NCI-H345 treated with DMSO at 0.1 percent for 48 hours (cell line): ENCODE measurements at regions not wholly inside any gene's neighbourhood (a gene's known extent, or its start where the extent isn't known, plus 50 kb on each side); places are given as distances from the start of the nearest gene placed in this dataset.

Experiments used
- DNase-seq: peaks from one replicate; lab custom pipeline; 2025; ENCODE audit not compliant: unreplicated experiment; lab: John Stamatoyannopoulos, UW

DNA sequence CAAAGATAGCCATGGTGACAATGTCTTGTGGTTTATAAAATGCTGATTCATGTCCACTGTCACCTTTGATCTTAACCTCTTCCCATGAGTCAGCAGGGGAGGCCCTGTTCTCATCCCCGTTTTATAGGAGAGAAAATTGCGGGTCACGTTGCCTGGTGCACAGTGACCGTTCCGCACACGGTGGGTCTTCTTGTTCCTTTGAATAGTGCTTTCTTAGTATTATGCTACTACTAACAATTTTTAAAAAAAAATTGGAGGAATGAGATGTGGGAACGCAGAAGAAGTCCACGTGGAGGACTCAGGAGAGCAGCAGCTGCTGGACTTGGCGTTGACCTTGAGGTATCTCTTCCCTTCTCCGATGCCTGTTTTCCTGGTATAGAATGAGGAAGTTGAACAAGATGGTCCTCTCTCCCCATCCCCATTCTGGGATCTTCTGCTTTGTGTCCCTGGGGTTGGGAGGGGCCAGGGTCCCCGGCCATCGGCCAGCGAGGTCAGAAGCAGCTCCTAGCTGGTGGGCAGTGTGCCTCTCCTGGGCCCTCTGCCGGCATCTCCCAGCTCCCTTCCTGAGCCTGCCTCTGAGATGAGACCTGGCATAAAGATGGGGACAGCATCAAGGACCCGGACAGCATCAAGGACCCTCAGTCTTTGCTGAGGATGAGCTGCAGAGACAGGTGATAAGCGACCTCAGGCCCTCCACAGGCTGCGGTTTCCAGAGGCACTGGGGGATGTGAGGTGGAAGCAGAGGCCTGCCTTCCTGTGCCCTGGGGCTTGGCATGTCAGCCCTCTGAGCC lies 143.9 kb downstream of the C9orf50 start:
- no peak for DNase-seq

DNA sequence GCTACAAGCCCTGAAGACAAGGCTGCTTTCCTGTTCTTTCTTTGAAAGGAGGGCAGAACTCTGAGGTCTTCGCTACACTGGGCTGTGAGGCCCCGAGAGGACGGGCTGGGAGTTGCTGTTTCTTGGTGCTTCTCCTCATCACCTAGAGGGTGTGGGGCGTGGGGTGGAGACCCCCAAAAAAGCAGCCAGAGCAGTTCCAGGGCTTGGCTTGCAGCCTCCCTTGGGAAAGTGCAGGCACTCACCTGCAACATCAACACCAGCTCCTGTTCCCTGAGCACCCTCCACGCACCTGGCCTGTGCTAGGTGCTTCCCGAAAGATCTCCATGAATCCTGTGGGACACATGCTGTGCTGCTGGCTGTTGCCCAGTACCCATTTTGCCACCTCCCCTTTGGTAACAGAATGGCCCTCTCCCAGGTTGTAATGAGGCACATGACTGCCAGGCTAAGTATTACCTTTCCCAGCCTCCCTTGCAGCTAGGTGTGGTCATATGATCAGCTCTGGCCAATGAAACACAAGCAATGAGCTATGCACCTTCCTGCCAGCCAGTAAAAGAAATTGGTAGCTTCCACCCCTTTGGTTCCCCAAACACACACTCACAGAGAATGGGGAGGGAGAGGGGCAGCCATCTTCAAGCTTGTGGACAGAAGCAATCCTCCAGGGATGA lies 146.0 kb downstream of the C9orf50 start:
- DNase-seq: no peak

DNA sequence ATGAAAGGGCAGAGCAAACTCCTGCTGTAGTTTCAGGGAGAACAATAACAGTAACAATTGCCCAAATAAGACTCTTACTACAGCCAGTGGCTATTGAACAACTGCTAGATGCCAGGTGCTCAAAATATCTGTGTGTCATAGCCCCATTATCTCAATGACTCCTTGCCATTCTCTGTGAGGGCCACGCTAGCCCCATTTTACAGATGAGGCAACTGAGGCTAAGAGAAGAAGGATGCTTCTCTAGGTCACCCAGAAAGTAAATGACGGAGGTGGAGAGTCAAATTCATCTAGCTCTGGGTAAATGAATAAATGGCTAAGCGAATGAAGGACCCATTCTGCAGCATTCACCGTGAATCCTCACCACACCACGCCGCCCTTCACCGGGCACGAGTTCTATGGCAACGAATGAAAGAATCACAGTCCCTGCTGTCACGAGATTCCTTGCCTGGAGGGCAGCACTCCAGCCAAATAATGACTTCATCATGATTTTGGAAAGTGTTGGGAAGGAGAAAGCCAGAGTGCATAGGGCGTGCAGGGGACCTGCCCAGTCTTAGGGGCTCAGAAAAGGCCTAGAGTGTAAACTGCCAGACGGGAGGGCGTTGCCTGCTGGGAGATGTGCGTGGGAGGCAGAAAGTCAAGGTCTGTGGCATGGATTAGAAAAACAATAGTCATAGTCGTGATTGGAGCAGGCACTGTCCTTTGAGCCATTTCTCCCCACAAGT lies 147.2 kb downstream of the C9orf50 start:
- no peak for DNase-seq

DNA sequence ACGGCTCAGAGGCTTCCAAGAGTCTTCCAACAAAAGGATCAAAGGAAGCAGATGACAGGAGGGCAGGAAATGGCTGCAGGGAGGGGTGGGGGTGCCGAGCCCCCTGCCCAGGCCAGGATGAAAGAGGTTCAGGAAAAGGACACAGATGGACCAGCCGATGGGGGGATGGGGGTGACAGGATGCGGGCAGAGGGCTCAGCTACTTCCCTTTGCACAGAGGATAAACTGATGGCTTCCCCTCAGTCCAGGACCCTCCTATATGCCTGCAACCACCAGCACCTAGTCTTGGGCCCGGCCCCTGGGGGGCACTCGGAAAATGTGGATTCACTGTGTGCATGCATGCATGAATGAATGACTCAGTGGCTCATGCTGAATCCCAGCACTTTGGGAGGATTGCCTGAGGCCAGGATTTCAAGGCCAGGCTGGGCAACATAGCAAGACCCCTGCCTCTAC lies 148.2 kb downstream of the C9orf50 start:
- DNase-seq: no peak

DNA sequence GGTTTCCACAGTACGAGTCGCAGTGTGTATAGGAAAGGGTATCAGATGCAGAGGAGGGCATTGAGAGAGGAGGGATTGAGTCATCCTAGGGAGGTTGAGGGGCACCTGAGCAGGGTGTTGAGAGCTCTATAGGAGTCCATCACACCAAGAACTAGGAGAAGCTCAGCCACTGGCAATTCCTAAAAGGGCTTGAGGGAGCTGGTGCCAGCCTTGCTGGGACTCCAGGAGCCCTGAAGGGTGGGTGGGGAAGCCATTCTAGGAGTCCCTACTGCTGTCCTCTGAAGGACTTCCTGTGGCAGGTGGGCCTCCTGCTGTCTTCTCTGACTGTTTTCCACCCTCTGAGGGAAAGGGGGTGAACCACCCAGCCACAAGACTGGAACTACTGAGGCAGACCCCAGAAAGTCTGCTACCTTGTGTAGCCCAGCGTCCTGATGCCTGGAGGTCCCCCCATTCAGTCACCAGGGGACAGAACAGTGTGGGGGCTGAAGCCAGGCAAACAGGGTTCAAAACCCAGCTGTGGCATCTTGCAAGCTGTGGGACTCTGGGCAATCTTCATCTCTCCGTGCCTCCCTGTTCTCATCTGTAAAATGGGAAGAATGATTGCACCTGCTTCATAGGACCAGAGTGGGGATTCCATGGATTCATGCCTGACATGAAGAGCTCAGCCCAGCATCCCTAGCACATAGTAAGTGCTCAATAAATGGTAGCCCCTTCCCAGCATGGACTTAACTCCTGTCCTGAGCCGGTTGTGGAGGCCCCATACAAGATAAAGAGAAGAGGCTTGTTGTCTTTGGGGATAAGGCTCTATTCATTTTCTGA lies 149.5 kb downstream of the C9orf50 start:
- DNase-seq: no peak

DNA sequence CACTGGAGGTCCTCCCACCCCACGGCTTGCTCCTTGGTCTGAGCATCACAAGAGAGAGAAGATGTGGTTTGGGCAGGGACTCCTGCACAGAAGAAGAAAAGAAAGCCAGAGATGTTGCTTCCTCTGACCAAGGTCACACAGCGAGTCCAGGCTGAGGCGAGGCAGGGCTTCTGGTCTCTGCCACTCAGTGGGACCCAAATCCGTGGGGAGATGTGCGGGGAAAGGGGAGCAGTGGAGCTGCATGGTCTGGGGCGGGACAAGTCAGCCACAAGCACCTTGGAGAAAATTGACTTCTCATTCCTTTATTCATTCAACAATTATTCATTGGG lies 150.9 kb downstream of the C9orf50 start:
- no peak for DNase-seq

DNA sequence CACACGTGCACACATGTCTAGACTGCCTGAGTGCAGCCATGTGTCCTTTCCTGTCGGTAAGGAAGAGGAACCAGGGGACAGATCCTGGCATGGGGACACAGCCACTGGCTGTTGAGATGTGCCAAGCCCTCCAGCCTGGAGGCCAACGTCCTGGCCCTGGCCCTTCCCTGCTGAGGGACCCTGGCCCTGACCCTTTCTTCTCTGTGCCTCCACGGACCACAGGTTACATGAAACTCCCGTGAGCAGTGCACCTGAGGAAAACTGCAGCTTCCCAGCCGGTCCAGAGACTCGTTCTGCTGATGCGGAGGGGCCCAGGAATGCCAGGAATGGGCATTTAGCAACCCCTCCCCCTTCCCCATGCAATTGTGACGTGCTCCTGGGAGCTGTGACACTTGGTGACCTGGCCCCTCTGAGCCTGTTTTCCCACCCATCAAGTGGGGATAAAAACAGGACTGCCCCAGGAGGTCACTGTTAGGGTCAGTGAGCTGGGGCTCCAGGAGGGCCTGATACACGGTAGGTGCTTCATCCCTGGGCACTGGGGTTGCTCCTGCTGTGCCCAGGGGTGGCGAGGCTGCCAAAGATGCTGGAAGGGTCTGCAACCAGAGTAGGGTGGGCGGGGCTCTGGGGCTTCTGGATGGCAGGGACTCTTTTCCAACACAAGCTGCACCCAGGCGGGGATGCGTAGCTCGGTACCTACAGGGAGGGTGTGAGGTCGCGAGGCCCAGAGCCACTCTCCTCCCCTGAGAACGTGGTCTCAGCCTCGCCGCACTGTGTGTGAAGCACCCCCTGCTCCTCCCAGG lies 151.5 kb downstream of the C9orf50 start:
- DNase-seq: no peak

DNA sequence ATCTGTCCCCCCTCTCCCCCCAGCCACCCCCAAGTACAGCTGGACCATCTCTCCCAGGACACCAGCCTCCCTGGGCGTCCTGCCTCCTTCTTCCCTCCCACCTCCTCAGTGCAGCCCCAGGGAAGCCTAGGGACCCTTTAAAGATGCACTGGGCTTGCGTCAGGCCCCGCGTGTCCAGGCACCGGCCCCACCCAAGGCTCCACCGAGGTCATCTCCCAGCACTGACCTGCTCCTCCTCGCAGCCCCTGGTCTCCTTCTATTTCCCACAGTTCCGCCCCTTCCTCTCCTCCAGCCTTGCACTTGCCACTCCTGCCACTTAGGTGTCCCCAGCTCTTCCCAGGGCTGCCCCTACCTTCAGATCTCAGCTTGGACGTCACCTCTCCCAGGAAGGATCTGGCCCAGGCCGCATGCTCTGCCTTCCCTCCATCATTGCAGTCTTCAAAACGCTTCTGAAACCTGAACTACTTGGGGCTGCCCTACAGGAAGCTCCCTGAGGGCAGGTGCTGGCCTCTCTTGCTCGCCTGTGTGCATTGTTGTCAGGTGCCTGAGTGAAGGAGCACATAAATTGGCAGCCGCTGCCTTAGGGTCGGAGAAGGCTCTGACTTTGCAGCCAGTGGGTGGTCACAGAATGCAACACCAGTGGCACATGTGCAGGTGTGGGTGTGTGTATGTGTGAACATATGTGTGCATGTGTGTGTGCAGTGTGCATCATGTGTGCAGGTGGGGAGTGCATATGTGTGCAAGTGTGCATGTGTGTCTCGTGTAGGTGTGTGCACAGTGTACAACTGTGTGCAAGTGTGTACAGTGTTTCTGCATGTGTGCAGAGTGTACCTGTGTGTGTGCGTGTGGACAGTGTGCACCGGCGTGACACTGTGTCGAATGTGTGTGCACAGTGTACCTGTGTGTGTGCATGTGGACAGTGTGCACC lies 152.9 kb downstream of the C9orf50 start:
- no peak for DNase-seq

DNA sequence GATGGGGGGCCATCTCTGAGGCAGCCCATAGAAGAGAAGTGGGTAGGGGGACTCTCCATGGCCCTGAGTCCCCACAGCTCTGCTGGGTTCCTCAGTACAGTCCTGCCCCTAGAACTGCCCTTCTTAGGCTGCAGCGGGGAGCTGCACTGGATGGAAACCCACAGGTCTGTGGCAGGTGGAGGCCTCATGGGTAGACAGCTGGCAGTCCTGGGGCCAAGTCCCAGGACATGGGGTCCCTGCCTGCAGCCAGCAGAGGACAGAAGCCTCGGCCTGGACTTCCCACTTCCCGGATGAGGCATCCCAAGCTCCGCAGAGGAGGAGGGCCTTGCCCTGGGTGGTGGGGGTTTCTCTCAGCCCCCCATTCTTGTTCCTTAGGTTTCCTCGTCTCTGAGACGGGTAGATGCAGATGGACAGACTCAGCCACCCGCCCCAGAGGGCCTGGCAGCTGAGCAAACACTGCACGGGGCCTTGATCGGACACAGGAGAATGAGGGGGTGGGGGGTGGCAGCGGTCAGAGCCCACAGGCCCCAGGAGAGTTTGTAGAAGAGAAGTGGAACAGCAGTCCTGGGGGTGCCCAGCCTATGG lies 153.8 kb downstream of the C9orf50 start:
- no peak for DNase-seq

DNA sequence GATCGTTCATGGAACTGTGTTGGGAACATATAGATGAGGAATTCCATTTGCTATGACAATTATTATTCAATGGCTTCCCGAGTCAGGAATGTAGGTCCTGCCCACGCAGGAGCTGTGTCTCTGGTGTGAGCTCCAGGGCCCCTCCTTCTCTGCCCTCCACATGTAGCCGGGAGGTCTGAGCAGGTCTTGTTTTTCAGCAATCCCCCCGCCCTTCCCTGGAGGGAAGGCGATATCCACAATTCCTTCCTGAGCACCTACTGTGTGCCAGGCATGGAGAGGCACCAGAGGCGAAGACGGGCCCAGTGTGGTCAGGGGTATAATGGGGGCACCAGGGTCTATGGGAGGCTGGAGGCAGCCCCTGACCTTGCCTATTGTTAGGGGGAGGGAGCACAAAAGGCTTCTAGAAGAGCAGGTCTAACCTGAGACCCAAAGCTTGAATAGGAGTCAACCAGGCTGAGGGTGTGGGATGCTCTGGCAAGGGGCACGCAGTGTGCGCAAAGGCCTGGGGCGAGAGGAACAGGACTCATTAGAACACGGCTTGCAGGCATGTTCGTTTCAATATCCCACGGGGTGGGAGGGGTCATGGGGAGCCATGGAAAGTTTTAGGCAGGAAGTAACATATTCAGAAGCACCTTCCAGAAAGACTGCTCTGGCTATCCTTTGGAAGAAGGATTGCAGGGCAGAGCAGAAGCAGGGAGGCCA lies 154.9 kb downstream of the C9orf50 start:
- DNase-seq: no peak

DNA sequence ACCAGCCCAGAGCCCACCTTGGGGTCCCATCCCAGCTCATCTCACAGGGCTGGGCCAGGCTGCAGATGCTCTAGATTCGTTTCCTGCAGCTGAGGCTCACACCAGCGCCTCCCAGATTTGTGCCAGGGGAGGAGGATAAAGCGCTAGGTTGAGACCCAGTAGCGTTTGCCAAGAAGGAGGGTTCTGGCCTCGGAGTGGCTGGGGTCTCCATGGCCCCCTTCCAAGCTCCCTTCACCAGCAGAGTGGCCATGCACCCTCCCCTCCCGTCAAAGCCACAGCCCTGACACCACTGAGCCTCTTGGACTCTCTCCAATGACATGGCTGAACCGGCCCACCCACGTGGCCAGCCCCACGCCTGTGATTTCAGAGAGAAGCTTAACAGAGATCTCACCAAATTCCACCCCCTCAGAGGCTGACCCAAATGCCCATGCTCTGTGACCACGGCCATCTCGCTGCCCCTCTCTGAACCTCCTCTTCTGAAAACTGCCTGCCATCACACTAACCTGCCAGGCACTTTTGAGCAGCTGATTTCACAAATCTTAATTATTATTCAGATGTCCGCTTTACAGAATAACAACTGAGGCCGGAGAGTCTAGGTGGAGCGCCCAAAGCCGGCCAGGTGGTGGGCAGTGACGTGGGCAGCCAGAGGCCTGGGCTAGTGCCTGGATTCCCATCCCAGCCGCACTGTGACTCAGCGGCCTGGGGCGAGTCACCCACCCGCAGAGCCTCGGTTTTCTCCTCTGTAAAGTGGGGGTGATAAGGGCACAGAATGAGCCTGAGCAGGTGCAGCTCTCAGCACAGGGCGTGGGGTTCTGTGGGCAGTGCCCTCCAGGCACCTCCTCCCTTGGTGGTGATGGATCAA lies 155.7 kb downstream of the C9orf50 start:
- DNase-seq: no peak

DNA sequence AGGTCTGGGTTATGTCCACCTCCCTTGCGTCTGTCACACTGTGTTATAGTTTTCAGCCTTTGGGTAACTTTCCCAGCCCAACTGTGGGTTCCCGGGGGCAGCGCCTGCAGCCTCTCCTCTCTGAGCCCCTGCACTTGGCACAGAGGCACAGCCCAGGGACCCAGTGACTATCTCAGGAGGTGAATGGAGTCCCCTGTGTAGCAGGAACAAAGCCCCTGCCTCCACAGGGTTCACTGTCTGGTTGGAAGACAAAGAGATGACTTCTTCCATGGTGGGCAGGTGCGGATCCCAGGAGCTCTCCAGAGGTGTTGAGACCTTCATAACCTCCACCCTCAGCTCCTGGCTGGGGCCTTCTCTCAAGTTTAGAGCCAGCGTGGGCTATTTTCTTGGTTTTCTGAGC lies 156.9 kb downstream of the C9orf50 start:
- no peak for DNase-seq

DNA sequence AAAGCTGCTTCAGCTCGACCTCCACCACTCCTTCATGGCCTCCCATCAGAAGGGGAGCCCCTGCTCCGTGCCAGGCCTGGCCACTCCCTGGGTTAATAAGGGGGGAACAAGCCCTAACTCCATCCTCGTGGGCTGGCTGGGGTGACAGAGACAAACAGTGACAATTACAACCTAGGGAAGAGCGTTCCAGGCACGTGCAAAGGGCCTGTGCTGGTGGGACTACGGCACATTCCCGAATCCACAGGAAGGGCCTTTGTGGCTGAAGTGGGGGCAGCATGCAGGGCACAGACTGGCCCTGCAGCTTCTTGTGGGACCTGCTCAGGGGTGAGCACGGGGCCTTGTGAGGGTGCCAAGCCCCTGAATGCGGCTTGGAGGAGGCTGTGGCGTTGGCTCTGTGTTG lies 157.4 kb downstream of the C9orf50 start:
- no peak for DNase-seq

DNA sequence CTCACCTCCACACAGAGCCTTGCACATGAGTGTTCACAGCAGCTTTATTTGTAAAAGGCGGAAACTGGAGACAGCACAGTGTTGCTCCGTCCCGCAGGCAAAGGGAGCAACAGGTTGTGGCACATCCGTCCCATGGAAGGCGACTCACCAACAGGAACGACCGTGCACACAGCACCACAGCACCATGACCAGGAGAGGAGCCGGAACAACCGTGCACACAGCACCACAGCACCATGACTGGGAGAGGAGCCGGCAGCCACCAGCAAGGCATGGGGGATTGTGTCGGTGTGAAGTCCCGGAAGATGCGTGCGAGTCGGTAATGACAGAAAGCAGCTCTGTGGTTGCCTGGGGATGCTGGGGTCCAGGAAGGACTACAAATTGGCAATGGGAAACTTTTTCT lies 158.5 kb downstream of the C9orf50 start:
- no peak for DNase-seq

DNA sequence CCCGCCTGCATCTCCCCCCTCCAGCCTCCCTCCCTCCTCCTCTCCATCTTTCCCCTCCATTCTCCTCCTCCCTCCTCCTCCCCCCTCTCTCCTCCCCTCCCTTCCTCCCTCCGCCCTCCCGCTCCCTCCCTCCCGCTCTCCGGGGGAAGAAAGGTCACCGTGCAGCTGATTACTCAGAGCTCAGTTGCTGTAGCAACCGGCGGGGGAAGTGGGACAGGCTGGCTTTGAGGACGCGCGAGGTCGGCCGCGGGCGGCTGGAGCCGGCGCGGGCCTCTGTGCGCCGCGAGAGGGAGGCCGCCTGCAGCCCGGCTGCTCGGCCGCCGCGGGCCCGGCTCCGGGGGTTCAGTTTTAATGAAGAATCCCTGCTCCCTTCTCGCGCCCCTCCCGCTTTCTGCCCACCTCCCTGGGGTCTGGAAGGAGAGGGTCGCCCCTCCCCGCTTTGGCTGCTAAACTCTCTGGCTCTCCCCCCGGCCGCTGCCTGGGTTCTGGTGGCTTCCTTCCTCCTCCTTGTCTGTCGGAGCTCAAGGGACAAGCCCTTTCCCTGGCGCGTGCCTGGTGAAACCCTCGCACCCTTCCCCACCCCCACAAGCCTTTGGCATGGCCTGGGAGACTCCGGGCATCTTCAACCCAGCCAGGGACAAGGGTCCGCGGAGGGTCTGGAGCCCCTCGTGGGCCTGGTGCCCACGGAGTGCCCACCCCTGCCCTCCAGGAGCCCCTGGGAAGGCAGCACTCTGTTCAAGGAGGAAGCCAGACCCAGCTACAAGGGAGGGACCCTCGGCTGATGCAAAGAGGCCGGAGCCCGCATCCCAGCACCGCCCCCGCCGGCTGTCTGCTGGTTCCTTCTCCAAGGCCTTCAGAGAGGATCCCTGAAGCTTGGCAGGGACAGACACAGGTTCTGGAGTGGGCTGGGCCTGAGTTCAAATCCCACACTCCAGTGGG lies 160.3 kb downstream of the C9orf50 start:
- peak; percentile 26 for DNase-seq

DNA sequence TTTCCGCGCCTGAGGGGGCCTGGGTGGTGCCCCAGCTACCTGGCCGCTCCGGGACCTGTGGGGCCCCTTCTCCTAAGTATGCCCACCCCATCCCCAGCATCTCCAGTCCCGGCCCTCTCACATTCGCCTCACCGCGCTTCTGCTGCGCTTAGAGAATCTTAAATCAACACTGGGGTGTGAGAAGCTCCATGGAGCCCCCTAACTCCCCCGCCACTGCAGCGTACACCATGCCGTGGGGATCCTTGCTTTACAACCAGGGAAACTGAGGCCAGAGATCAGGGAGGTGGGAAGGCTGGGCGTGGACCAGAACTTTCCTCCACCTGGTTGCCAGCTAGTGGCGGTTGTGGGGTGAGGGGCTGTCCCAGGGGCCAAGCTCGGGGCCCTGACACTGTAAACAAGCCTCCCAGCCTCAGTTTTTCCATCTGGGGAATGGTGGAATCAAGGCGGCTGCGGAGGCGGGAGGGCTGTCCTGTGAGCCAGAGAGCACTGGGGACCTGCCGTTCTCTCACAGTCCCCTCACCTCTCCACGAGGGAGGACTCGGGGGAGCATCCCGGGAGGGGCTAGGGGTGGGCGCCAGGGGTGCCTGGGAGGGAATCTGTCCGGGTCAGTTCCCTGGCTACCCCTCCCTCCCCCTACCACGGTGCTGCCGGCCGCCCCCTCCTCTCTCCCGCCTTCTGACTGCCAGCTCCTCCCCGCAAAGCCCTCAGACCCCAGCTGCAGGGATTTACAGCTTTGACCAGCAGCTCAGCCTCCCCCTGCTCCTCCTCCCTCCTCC lies 161.2 kb downstream of the C9orf50 start:
- DNase-seq: no peak
